Neural progenitor cell (in vitro differentiated cells): ENCODE measurements at regions not wholly inside any gene's neighbourhood (a gene's known extent, or its start where the extent isn't known, plus 50 kb on each side); places are given as distances from the start of the nearest gene placed in this dataset.

Experiments used
- DNase-seq: peaks from one replicate; pipeline ENCODE4 v3.0.0-alpha.2; 2016; ENCODE audit warnings: low spot score
- H2AFZ ChIP-seq: fragments of 200-600 bp; sonication (generic); replicated peaks from 2 replicates; pipeline ENCODE4 v1.6.1; 2016; ENCODE audit warnings: antibody characterized with exemption
- H3F3A ChIP-seq: fragments of 200-600 bp; sonication (generic); 2 replicates; pipeline ENCODE4 v1.6.1; 2016; ENCODE audit warnings: antibody characterized with exemption, low read depth
- H3K27ac ChIP-seq: fragments of 200-600 bp; sonication (generic); 2 replicates; pipeline ENCODE4 v1.5.1; 2016; ENCODE audit warnings: mild to moderate bottlenecking
- H3K27me3 ChIP-seq: fragments of 200-600 bp; sonication (generic); 2 replicates; pipeline ENCODE4 v1.6.1; 2016; ENCODE audit warnings: mild to moderate bottlenecking, moderate library complexity
- H3K36me3 ChIP-seq: fragments of 200-600 bp; sonication (generic); 2 replicates; pipeline ENCODE4 v1.5.1; 2016
- H3K4me1 ChIP-seq: fragments of 200-600 bp; sonication (generic); 2 replicates; pipeline ENCODE4 v1.6.1; 2016; ENCODE audit warnings: mixed run types
- H3K4me2 ChIP-seq: fragments of 200-600 bp; sonication (generic); 2 replicates; pipeline ENCODE4 v1.6.1; 2016
- H3K4me3 ChIP-seq: fragments of 200-600 bp; sonication (generic); 2 replicates; pipeline ENCODE4 v1.5.1; 2016
- H3K79me2 ChIP-seq: fragments of 200-600 bp; sonication (generic); 2 replicates; pipeline ENCODE4 v1.6.1; 2016; ENCODE audit warnings: low read depth
- H3K9ac ChIP-seq: fragments of 200-600 bp; sonication (generic); 2 replicates; pipeline ENCODE4 v1.6.1; 2016
- H3K9me3 ChIP-seq: fragments of 200-600 bp; sonication (generic); 2 replicates; pipeline ENCODE4 v1.5.1; 2016; ENCODE audit warnings: low read depth
- H4K20me1 ChIP-seq: fragments of 200-600 bp; sonication (generic); 2 replicates; pipeline ENCODE4 v1.6.1; 2016; ENCODE audit warnings: low read depth
- H3K27ac Mint-ChIP-seq: 3 replicates; pipeline ENCODE4 v1.8.0; 2021; ENCODE audit warnings: mixed read lengths
- H3K27me3 Mint-ChIP-seq: 2 replicates; pipeline ENCODE4 v1.8.0; 2022; ENCODE audit warnings: low read depth, mild to moderate bottlenecking, inconsistent platforms, moderate library complexity, mixed read lengths; ENCODE audit not compliant: insufficient read depth
- H3K36me3 Mint-ChIP-seq: 3 replicates; pipeline ENCODE4 v1.8.0; 2021; ENCODE audit warnings: mixed read lengths
- H3K4me1 Mint-ChIP-seq: 3 replicates; pipeline ENCODE4 v1.8.0; 2021; ENCODE audit warnings: mixed read lengths
- H3K4me3 Mint-ChIP-seq: 3 replicates; pipeline ENCODE4 v1.8.0; 2021; ENCODE audit warnings: mild to moderate bottlenecking, moderate library complexity, mixed read lengths
- H3K9me3 Mint-ChIP-seq: 3 replicates; pipeline ENCODE4 v1.8.0; 2020; ENCODE audit warnings: mixed read lengths
- CTCF ChIP-seq: fragments of 200-600 bp; sonication (generic); IDR thresholded peaks from 2 replicates; pipeline ENCODE4 v1.5.1; 2017; ENCODE audit warnings: antibody characterized with exemption, mild to moderate bottlenecking
- EZH2 ChIP-seq: fragments of 200-600 bp; sonication (generic); IDR thresholded peaks from 2 replicates; pipeline ENCODE4 v1.6.1; 2017; ENCODE audit warnings: antibody characterized with exemption, mild to moderate bottlenecking, moderate library complexity
- EZH2phosphoT487 ChIP-seq: fragments of 200-600 bp; sonication (generic); IDR thresholded peaks from 2 replicates; pipeline ENCODE4 v1.6.1; 2017; ENCODE audit warnings: antibody characterized with exemption

GRCh38 chr17:6233339-6233738 is 163.2 kb downstream of the WSCD1 start:
- no peaks in the 10 kb centered on the region for H3K27me3 ChIP-seq
- no peak overlapping the region for H3K27ac ChIP-seq
- peaks cover 10% of the 10 kb centered on the region for H3F3A ChIP-seq
- H3K79me2 ChIP-seq = no peaks in the 10 kb centered on the region
- no peak for DNase-seq
- peaks cover 23% of the 10 kb centered on the region for H3K4me1 Mint-ChIP-seq
- H3K9me3 ChIP-seq = no peaks in the 10 kb centered on the region
- no peaks in the 10 kb centered on the region for H4K20me1 ChIP-seq
- H3K4me1 ChIP-seq = peaks cover 5% of the 10 kb centered on the region
- TF ChIP-seq EZH2phosphoT487 = no peak
- TF ChIP-seq CTCF = no peak
- TF ChIP-seq EZH2 = no peak
- no peaks in the 10 kb centered on the region for H3K36me3 Mint-ChIP-seq
- no peaks in the 10 kb centered on the region for H3K36me3 ChIP-seq
- H3K9me3 Mint-ChIP-seq = peaks cover 3% of the 10 kb centered on the region
- no peak overlapping the region for H2AFZ ChIP-seq
- no peak overlapping the region for H3K4me2 ChIP-seq
- no peak overlapping the region for H3K4me3 Mint-ChIP-seq
- peaks cover 4% of the 10 kb centered on the region for H3K27me3 Mint-ChIP-seq
- no peak overlapping the region for H3K9ac ChIP-seq
- no peak overlapping the region for H3K27ac Mint-ChIP-seq
- H3K4me3 ChIP-seq = no peak overlapping the region

- no peak for TF ChIP-seq EZH2
- TF ChIP-seq CTCF = no peak
- TF ChIP-seq EZH2phosphoT487 = no peak
- H3K4me1 Mint-ChIP-seq = peaks cover 18% of the 10 kb centered on the region
- peaks cover 5% of the 10 kb centered on the region for H3F3A ChIP-seq
- peaks cover 3% of the 10 kb centered on the region for H3K9me3 Mint-ChIP-seq
- DNase-seq = no peak
- peaks cover 4% of the 10 kb centered on the region for H3K27me3 Mint-ChIP-seq
- no peak overlapping the region for H2AFZ ChIP-seq
- no peaks in the 10 kb centered on the region for H3K27me3 ChIP-seq
- no peaks in the 10 kb centered on the region for H3K36me3 Mint-ChIP-seq
- H4K20me1 ChIP-seq = no peaks in the 10 kb centered on the region
- no peaks in the 10 kb centered on the region for H3K79me2 ChIP-seq
- peaks cover 5% of the 10 kb centered on the region for H3K4me1 ChIP-seq
- no peaks in the 10 kb centered on the region for H3K36me3 ChIP-seq
- H3K27ac ChIP-seq = no peak overlapping the region
- no peak overlapping the region for H3K4me3 ChIP-seq
- H3K4me2 ChIP-seq = no peak overlapping the region
- H3K27ac Mint-ChIP-seq = no peak overlapping the region
- H3K9ac ChIP-seq = no peak overlapping the region
- no peaks in the 10 kb centered on the region for H3K9me3 ChIP-seq
- no peak overlapping the region for H3K4me3 Mint-ChIP-seq
Measured at GRCh38 chr17:6232732-6233101, 162.5 kb downstream of the WSCD1 start.

- Histone ChIP-seq H3K79me2 (no peaks in the 10 kb centered on the region), H3K4me2 (no peak overlapping the region), H3K4me1 (no peaks in the 10 kb centered on the region), H4K20me1 (no peaks in the 10 kb centered on the region), H3K4me3 (no peak overlapping the region), H3K9ac (no peak overlapping the region), H3K36me3 (no peaks in the 10 kb centered on the region), H3K27me3 (no peaks in the 10 kb centered on the region), H3F3A (no peaks in the 10 kb centered on the region), H3K27ac (no peak overlapping the region), H3K9me3 (no peaks in the 10 kb centered on the region), H2AFZ (peak overlapping the region; percentile 5)
- Mint-ChIP-seq H3K4me1 (peaks cover 14% of the 10 kb centered on the region), H3K4me3 (no peak overlapping the region), H3K9me3 (peaks cover 3% of the 10 kb centered on the region), H3K36me3 (no peaks in the 10 kb centered on the region), H3K27ac (no peak overlapping the region), H3K27me3 (peaks cover 4% of the 10 kb centered on the region)
- DNase-seq = no peak
- TF ChIP-seq EZH2 (no peak), CTCF (no peak), EZH2phosphoT487 (no peak)
Measured at GRCh38 chr17:6231886-6232731, 161.9 kb downstream of the WSCD1 start.
